HG03354 (cell line): ENCODE measurements at regions not wholly inside any gene's neighbourhood (a gene's known extent, or its start where the extent isn't known, plus 50 kb on each side); places are given as distances from the start of the nearest gene placed in this dataset.
"Not testable (repeated sequence)": the region's sequence is repeated elsewhere in the genome, so short reads cannot be mapped to it uniquely, and the experiment has no call there.

ENCODE experiments used
- ATAC-seq: cut with Tn5 transposase; IDR thresholded peaks from one replicate; pipeline ENCODE4 v1.9.1; 2021; ENCODE audit warnings: mild to moderate bottlenecking; ENCODE audit not compliant: unreplicated experiment, poor library complexity, severe bottlenecking

DNA sequence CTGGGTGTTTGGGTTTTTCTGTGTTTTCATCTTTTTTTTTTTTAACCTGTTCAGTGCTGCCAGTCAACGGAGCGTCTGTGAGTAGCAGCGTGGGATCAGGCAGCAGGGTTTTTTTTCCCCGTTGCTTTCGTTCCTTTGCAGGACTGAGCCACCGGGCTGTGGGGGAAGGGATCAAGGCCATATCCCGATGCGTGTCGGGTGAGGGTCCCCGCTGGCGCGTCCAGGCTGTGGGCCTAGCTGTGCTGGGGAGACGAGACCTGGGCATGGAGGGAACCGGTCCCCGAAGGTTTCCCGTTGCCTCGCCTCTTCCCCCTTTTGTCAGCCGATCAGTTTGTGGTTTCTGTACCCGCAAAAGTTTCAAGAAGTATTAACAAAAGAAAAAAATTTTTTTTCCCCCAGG is 218.1 kb downstream of the POTED start:
- not testable (repeated sequence) for ATAC-seq

DNA sequence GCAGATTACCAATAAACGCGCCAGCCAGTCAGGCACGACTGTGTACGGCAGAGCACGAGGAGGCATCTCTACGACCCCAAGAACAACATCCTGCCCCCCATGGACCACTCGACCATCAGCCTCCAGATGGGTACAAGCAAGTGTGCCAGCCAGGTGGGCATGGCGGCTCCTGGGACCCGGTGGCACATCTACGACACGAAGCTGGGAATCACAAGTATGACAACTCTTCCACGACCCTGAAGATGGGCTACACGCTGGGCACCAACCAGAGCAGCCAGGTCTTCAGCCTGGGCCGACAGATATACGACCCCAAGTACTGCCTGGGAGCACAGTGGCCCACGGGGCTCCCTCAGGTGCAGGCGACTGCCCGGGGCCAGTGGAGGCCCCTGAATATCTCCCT is 217.6 kb downstream of the POTED start:
- ATAC-seq, result no peak

DNA sequence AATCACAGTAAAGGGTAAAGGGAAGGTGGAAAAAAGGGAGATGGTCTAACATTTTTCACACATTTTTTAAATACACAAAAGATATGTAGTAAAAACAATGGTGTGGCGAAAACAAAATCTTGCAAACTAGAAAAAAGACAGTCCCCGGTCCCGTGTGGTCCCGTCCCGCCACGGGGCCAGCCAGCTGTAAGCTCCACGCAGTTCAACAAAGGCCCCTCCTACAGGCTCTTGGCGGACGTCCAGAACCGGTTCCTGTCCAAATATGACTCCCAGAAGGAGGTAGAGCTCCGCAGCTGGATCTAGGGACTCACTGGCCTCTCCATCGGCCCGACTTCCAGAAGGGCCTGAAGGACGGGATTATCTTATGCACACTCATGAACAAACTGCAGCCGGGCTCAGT is 216.9 kb downstream of the POTED start:
- ATAC-seq, result not testable (repeated sequence)

DNA sequence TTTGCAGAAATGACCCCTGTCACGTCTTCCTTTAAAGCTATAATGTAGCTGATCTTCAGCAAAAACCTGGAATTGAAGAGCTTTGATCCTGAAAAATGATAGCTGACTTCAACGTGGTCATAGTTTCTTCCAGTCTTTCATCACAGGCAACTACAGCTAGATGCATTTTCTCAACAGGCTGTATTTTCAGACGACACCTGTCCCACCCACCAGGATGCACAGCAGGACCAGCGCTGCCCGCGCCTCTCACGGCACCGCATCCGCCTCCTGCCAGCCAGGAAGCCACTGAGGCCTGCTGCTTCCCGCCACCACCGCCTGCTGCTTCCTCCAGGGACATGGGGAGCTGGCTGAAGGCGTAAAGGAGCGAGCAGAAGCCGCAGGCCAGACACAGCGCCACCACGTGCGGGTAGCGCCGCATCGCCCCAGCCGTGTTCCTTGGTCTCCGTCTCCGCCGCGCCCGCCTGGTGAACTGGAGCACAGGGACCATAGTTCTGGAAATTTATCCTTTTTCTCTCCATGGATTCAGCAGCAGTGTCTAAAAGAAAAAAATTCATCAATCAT is 215.7 kb downstream of the POTED start:
- ATAC-seq, result not testable (repeated sequence)

DNA sequence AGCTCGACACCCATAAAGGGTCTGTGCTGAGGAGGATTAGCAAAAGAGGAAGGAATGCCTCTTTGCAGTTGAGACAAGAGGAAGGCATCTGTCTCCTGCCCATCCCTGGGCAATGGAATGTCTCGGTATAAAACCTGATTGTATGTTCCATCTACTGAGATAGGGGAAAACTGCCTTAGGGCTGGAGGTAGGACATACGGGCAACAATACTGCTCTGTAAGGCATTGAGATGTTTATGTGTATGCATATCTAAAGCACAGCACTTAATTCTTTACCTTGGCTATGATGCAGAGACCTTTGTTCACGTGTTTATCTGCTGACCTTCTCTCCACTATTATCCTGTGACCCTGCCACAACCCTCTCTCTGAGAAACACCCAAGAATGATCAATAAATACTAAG is 210.7 kb downstream of the POTED start:
- ATAC-seq, result not testable (repeated sequence)

DNA sequence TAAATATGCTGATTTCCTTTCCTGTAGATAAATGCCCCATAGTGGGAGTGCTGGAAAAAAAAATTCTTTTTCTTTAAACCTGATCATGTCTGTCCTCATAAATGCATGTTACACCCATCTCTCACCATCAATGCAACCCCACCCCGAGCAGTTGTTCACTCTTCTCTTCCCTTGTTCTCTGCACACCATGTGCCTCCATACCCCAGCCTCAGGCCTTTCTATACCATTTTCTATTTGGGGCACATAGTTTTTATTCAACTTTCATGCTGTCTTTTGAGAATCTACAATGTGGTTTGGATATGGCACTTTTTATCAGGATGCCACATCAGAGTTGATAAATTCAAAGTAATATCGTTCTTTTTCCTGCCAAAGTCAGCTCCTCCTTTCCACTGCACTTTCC is 202.6 kb downstream of the POTED start:
- not testable (repeated sequence) for ATAC-seq

DNA sequence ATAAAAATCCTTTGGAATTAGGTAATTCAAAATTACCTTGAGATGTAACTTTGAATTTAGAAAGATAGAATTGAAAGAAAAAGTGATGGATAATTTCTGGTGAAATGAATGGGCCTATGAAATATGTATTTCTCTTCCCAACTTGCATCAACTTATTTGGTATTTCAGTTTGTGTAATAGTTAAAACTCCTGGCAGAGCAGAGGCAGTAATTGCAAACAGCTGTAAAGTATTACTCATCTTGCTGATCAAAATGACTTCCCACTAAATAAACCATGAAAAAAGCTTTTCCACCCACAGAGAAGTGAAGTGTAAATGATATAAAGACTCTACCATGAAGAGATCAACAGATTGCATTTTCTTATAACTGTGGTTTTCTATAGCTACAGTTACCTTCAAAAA is 201.0 kb downstream of the POTED start:
- ATAC-seq, result not testable (repeated sequence)

DNA sequence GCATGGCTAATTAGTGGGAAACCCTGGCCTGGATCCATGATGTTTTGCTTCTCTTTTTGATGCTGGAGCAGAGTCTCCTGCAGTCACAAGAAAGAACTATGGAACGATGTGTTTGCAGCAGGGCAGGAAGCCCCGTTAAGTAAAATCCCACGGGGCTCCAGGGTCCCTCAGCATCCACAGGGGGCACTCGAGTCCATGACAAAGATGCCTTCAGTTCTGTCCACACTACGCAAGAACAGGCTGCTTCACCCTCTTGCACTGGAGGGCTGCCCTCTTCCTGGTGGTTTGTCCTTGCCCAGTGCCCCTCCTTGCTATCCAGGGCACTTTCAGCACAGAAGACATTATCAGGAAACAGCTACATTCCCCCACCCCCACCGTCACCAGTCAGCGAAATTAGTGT is 196.9 kb downstream of the POTED start:
- ATAC-seq, result not testable (repeated sequence)

DNA sequence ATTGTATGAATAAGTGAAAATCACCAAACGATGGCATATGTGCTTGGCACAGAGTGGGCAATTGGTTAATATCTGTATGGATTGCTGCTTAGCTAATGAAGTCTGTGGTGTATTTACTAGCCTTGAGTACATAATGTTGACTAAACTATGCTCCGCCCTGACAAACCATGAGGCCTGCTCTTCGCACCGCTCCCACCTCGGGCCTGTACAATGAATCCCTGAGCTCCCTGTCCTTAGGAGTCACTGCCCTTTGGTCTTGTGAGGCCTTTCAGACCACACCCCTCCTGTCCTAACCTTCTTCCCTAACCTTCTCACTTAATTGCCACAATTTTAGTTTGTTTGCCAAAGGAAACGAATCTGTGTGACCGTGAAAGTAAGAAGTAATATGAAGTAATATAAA is 193.2 kb downstream of the POTED start:
- not testable (repeated sequence) for ATAC-seq
